ENCODE measurements at regions not wholly inside any gene's neighbourhood (a gene's known extent, or its start where the extent isn't known, plus 50 kb on each side); places are given as distances from the start of the nearest gene placed in this dataset.

DNA sequence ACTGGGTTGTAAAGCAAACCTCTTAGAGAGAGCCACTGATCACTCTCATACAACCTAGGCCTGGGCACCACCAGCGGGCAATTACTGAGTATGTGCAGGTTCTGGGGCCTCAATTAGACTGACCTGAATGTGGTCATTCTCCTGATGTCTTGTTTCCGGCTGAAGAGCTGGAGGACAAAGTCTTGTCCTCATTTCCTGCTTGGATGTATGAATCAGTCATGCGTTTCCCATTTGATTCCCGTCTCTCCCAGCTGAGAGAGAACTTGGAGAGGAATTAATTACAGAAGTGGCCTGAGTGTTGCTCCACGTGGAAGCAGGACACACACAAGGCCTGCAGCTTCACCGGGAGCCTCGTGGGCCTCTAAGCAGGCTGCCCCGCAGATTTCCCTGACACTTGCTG is 799.3 kb upstream of the ARGLU1 start:
- no peak for DNase-seq

DNA sequence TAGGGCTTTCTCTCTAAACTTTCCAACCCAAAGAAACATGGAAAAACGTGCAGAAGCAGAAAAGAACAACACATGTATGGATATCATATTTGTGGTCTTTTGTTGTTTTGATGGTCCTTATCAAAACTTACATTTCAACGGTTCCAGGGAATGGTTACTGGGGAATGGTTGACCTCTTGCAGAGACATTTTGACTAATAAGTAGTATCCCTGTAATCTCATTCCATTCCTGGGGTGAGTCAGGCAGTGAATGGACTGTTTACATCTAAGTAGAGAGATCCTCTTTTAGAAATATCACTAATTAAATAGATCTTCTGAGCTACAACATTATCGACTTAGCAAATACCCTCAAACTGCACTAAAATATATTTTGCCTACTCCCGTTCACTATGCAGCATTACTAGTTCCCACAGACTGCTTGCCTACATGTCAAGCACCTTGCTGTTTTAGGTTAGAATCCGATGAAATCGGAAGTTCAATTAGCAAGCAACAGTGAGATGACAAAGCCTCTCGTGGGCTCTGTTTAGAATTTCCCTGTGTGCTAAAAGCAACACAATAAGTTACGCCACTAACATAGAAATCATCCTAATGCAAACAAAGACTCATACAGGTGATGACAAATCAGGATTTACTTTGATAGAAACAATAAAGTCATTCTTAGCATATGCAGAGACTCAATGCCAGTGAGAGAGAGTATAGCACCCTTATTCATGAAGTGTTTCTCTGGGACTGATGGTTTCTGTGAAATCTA is 797.7 kb upstream of the ARGLU1 start:
- no peak for DNase-seq

DNA sequence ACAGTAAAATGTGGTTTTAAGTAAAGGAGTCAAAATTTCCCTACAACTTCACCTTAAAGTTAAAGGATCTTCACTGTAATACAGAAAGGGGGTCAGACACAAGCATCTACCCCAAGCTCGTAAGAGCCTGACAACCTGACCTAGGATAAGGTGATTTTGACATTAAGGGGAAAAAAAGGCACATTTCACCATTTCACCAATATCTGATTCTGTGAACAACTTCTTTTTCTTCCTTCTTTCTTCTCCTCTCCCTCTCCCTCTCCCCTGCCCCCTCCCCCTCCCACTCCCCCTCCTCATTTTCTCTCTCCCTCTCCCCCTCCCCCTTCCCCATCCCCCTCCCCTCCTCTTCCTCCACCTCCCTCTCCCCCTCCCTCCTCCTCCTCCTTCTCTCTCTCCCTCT is 796.7 kb upstream of the ARGLU1 start:
- no peak for DNase-seq

DNA sequence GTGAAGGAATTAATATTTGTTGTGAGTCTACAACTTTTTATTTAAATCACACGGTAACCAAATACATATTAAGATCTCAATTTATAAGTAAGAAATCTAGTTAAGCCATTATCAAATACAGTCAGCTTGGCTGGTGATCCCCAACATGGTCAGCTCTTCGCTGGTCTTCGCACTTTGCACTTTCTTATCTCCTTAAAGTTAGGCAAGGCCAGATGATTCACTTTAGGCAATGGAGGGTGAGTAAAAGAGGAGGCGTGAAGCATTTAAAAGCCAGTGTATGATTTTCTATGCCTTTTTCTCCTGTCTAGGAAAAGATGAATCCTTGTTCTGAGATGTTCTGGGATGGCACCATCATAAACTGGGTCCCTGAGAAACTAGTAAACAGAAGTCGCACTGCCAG is 793.7 kb upstream of the ARGLU1 start:
- no peak for DNase-seq

DNA sequence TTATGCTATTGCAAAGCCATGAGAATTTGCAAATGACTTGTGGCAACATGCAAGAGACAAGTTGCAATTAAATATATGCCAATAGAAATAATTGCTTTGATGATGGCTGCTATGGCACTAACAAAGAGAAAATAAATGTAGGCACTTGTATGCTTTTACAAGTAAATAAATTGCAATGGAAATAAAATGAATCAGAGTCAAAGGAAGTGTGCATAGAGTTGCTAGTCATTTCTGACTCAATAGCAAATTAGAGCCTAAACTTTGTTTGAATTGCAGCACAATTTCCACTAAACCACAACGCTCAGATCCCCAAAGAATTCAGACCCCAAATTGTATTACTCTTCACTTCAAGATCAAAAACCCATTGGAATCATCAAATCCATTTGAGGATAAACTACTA is 792.1 kb upstream of the ARGLU1 start:
- DNase-seq, result no peak

DNA sequence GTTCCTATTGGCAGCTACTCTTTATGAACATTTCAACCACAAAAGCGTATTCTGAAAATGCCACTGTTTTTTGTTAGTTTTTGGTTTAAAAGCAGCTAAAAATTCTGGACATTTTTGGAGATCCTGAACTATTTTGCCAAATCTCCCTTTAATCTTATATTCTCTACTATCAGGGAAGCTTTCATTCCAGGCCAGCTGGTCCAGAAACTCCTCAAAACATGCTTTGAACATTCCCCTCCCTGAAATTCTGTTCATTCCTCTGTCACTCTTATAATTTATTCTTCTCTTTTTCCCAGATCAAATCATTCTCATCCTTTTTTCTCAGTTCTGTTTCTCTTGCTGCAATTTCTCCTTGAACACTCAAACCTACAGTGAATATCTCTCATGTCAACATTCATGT is 790.9 kb upstream of the ARGLU1 start:
- DNase-seq, result no peak

DNA sequence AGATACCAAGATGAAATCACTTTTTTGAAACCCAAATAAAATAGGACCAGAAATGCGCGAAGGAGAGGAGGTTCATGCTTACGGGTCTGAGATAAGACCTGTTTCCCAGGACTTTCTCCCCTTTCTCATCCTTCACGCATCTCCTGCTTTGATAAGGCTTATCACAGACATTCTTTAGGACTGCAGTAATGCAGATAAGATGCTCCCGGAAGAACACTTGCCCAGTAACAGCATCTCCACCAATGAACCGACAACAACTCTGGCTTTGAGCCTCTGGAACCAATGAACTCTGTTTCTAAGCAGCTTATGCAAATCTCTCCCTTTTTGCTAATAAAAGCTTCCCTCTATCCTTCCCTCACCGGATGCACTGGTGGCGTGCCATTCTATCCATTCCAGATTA is 783.4 kb upstream of the ARGLU1 start:
- no peak for DNase-seq

DNA sequence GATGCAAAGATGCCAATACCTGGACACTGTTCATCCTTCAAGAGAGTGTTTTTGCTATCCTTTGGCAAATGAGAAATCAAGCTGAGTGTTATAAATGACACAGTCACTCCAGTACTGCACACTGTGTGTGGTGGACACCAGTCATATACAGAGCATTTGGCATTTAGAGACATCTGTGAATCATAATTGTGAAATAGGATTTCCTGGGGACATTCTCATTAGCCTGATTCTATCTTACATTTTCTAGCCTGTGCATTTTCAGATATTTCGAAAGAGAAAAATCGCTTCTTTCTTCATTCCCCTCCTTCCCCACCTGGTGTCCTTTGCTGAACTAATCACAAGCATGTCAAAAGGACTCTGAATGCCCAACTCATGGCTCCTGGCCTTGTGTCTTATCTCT is 781.0 kb upstream of the ARGLU1 start:
- DNase-seq, result no peak

DNA sequence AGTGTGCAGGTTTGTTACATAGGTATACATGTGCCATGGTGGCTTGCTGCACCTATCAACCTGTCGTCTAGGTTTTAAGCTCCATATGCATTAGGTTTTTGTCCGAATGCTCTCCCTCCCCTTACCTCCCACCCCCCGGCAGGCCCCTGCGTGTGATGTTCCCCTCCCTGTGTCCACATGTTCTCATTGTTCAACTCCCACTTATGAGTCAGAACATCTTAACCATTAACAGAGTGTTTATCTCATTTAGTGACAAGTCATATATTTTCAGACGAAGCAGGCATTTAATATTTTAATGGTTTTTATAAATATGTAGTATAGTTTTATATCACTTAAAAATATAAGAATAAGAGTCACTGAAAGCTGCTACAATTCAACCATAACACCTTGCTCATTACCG is 780.5 kb upstream of the ARGLU1 start:
- no peak for DNase-seq

DNA sequence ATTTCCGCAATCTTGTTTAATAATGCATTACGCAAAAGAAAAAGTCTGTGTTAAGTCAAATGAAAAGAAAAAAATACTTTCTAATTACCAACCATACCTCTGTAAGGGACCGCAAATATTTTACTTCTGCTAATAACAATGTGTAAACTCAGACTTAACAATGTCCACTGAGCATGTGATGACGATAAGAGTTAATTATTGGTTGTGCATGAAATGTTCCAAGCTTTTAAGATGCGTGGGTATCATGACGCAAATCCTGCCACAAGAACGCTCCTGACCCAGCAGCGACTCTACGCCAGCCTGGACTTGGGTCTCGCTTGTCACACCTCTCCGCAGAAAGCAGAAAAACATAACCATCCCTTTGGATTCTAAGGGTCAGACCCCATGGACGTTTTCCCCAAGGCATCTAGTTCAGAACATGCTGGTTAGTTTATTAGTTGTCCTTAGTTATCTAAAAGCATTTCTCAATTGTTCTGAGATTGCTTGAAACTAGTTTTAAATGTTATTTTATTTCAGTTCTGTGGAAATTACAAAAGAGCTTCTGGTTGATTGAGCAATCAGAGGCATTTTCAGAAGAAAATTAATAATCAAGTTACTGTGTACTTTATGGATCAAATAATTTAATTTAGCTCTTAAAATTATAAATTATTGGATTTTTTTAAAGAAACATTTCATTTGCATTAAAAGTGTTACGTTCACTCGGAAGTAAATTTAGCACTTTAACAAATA is 779.9 kb upstream of the ARGLU1 start:
- DNase-seq, result no peak

DNA sequence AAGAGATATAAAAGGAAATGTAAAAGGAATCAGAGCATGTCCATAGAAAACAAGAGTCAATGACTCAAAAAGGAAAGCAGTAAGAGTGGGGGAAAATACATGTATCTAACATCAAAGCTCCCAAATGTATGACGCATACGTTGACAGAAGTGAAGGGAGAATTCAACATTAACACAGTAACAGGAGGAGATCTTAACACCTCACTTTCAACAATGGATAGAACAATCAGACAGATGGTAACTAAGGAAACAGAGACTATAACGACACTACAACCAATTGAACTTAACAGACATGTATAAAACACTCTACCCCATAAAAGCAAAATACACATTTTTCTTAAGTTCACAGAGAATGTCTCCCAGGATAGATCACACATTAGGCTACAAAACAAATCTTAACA is 774.8 kb upstream of the ARGLU1 start:
- no peak for DNase-seq

DNA sequence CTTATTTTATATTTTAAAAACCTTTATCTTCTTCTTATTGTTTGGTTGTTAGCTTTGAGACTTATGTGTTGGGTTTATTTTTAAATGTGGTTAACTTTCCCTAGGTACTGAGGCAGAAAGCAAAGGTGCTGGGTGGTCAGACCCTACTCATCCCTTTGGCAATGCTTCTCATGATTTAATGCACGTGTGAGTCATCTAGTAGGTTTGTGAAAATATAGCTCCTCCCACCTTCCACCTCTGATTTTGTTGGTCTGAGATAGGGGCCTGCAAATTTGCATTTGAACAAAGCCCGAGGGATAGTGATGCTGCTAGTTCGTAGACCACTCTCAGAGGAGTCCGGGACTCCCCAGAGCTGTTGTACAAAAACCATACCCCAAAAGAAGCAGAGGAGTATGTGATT is 771.3 kb upstream of the ARGLU1 start:
- DNase-seq, result peak; percentile 28

DNA sequence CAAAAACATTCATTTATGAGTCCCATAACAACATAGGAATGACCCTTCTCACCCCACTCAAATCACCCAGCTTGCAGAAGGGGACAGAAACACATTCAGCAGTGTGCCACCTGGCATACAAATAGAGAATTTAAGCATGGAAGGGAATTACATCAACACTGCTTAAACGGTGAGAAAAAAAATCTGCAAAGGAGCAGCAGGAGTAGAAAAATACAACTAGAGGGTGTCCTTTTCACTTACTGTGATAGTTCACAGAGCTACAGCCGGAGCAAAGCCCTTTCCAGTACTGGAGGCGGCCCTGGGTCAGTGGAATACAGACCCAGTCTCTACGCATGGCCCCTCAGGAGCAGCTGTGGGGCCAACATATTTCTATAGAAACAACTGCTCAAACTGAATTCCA is 764.3 kb upstream of the ARGLU1 start:
- peak; percentile 92 for DNase-seq

DNA sequence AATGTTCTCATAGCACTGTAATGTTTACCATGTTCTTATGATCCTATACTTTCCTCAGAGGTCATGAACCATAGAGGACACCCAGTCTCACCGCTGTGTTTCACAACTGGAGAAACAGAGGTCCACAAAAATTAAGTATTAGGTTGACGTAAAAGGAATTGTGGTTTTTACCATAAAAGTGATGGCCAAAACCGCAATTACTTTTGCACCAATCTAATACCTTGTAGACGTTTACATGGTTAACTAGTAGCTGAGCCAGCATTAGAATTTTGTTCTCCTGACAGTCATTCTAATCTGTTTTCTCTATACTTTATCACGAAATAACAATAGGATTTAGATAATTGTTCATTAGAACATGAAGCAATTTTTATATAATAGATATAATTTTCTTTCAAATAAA is 763.4 kb upstream of the ARGLU1 start:
- peak; percentile 50 for DNase-seq

DNA sequence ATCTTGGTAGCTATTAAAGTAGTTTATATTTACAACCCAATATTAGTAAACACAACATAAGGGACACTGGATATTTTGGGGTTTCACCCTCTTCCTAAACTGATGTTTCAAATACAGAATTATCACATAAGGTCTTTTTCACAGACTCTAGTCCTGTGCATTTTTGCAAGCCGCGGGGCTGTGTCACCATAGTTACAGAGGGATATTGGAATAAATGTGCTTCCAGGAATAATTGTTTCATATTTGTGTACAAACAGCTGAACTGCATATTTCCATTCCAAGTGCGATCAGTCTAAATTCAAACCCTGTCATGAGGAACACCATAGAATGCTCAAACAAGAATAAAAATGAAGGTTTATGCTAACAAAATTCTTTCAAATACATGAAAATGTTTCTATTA is 762.5 kb upstream of the ARGLU1 start:
- DNase-seq, result peak; percentile 72

DNA sequence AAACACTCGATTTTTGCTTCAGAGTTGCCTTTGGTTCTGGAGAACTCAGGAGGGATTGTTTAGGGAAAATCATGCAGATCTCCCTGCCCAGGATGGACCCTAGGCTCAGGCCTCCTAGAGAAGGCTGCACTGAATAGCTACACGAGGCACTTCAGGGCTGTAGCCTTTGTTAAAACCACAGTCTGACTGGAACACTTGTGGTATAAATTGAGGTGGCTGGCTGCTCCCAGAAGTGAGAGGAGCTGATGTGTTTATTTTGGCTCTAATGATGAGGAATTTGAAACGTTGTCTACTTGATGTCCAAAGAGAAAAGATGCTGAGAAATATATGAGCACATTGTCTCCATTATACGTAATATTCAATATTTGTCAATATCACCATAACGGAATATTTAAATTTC is 762.1 kb upstream of the ARGLU1 start:
- DNase-seq, result peak; percentile 97

DNA sequence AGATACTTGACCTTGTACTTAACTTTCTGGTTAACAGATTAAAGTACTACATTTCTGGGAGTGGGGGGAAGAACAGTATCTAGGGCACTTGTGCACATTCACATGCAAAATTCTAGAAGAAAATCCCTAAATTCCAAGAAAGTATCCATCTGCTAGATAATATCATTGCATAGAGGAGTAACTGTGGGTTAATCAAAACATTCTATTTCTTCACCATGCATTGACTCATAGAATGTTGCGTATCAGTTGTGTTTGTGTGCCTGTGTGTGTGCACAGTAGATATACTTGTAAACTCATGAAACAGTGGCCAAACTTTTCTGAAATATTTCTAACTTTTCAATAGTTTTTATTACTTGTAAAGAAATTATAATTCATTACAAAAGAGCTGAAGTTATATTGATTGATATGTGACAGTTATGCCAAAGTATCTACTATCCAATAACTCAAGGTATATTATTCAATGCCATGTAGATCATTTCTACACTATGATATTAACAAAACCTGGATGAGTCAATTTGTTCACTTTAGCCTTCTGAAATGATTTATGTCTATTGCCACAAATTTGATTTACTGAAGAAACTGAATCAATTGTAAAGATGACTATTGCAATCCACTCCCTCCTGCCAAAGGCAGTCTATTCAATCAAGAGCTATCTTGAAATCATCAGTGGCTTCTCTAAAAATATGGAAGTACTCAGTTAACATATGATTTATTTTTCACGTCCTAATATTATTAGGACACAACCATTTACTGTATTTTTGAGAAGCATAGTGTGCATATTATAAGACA is 756.7 kb upstream of the ARGLU1 start:
- DNase-seq, result no peak

DNA sequence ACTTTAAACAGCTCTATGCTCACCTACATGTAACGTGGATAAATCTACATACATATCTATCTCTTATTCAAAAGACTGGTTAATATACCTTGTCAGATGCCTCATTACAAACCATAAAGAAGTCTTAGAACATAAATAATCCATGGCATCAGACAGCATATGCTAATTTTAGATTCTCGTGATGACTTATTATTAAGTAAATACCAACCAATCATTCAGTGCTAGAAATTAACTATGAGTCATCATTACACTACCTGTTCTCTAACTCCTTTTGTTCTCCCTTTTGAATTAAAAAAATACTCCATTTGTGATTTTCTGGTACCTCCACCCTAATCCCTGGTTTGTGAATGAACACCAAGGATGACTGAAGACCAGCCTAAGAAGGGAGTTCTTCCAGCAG is 754.3 kb upstream of the ARGLU1 start:
- peak; percentile 54 for DNase-seq

DNA sequence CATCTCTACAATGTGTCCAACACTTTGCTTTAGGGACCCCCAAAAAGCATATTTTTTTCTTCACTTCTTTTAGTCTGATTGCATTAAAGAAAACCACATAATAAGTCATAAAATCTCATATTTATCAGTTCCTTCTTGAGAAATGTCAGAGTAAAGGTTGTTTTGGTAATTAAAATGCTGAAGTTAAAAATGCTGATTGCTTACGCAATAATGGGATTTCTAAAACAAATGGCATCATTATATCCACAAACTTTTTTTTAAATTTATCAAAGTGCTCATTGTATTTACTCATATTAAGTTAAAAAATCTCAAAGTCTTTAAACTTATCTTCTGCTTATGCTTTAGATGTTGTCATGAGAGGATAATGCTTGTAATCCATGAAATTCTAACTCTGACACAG is 737.2 kb upstream of the ARGLU1 start:
- DNase-seq, result no peak

DNA sequence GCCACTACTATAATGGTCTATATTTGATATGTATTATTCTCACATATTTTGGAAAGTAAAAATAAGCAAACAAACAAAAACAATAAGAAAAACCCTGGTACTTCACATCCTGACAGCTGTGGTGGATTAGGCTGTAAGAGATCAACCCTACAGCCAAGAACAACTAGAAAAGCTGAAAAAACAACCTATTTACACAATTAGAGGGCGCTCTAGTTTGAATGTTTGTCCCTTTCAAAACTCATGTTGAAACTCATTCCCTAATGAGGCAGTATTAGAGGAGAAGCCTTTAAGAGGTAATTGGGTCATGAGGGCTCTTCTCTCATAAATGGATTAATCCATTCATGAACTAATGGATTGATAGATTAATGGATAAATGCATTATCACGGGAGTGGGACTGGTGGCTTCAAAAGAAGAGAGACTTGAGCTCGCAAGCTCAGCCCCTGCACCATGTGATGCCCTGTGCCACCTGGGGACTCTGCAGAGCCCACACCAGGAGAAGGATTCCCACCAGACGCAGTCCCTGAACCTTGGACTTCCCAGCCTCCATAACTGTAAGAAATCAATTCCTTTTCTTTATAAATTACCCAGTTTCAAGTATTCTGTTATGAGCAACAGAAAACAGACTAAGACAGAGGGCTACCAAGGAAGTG is 733.9 kb upstream of the ARGLU1 start:
- peak; percentile 16 for DNase-seq

DNA sequence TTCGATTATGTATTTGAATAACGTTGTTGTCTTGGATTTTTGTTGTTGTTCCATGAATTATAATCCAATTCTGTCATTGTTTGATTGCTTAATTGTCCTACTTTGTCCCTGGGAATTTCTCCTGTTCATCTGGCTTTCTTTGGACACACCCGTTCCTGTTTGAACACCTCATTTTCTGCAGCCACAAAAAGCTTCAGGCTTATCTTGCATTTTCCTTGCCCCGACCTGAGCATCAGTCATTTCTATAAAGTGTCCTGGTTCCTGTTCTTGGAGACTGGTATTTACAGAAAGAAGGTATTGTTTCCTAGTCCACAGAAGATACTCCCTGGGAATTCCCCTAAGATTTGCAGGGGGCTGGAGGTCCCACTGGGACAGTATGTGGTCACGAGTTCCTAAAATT is 731.8 kb upstream of the ARGLU1 start:
- DNase-seq, result no peak

DNA sequence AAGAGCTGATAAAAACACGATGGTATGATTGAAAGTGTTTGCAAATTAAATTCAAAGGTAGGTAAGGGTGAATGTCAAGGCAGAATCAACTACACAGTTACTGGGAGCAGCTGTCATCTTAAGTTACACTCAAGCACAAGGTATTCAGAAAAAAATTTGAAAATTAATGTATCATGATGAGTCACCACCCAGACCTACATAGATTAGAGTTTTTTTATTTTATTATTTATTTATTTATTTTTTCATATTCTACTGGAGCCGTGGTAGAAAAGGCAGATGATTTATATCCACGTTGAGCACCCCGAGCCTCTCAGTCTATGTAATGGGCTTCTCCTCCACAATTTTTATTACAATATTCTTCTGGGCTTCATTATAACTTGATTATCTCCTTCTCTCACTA is 728.9 kb upstream of the ARGLU1 start:
- DNase-seq, result no peak

DNA sequence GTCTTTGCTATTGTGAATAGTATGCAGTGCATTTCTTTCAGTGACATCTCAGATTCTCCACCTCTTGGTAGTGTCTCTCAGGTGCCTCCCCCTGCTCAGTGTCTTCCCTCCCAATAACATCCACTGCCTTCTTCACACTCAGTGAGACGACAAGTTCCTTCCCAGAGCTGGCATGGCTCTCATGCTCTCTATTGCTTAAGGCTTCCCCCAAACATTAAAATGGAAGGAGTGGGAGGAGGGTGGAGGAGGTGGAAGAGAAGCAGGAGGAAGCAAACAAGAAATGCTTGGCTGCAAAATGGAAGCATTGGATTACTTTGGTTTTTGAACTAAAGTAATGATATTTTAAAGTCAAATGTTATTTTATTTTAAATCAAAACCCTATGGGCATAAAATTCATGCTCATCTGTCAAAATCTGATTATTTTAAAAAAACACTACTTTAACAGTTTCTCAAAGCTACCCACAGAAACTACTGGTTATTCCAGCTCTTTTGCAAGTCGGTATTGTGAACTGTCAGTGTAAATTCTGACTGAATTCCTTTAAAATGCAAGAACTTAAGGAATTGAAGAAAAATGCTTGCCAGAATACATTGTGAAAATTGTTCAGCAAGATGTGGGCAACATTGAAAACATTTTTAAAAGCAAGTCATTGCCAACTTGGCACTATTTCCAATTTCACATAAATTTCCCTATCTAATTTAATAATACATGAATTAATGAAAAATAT is 727.6 kb upstream of the ARGLU1 start:
- DNase-seq, result no peak
